Keratinocyte (primary cell): ENCODE measurements at regions not wholly inside any gene's neighbourhood (a gene's known extent, or its start where the extent isn't known, plus 50 kb on each side); places are given as distances from the start of the nearest gene placed in this dataset.

Experiments
- DNase-seq: peaks from one replicate; pipeline ENCODE4 v3.0.0-alpha.2; 2011; ENCODE audit warnings: low read depth, missing footprints, low spot score
- FAIRE-seq: peaks from 2 replicates; lab custom pipeline; 2011; peaks lifted over from hg19 to GRCh38; lab: Jason Lieb, UNC
- H2AFZ ChIP-seq: 2 replicates; pipeline ENCODE4 v1.6.0; 2012; ENCODE audit warnings: low read length, control low read depth, inconsistent platforms; ENCODE audit not compliant: control insufficient read depth
- H3K27ac ChIP-seq: 2 replicates; pipeline ENCODE4 v1.5.1; 2011; ENCODE audit warnings: low read length; ENCODE audit not compliant: control insufficient read depth, insufficient read depth
- H3K27me3 ChIP-seq: 3 replicates; pipeline ENCODE4 v1.6.0; 2011; ENCODE audit warnings: low read length; ENCODE audit not compliant: control insufficient read depth, insufficient read depth; ENCODE audit errors: extremely low read depth
- H3K36me3 ChIP-seq, 2 experiments: 2 replicates in 1 of 2; 3 replicates in 1 of 2; pipeline ENCODE4 v1.5.1; 2011; ENCODE audit warnings: low read length in 2 of 2, mild to moderate bottlenecking in 1 of 2; ENCODE audit not compliant: control insufficient read depth in 2 of 2, insufficient read depth in 2 of 2; ENCODE audit errors: extremely low read depth in 1 of 2
- H3K4me1 ChIP-seq: 3 replicates; pipeline ENCODE4 v1.5.1; 2011; ENCODE audit warnings: low read length; ENCODE audit not compliant: control insufficient read depth, insufficient read depth; ENCODE audit errors: extremely low read depth
- H3K4me2 ChIP-seq: 3 replicates; pipeline ENCODE4 v1.6.0; 2011; ENCODE audit warnings: low read depth, low read length; ENCODE audit not compliant: control insufficient read depth, insufficient read depth; ENCODE audit errors: extremely low read depth
- H3K4me3 ChIP-seq, 3 experiments: fragments of 200-600 bp in 1 of 3; sonication (generic) in 1 of 3; 2 replicates in 2 of 3; 3 replicates in 1 of 3; pipeline ENCODE4 v1.5.1; 2011 to 2016; ENCODE audit warnings: low read length in 3 of 3, mild to moderate bottlenecking in 3 of 3, control low read depth in 2 of 3, inconsistent platforms in 1 of 3, low read depth in 1 of 3, mixed read lengths in 1 of 3, mixed run types in 1 of 3, moderate library complexity in 1 of 3; ENCODE audit not compliant: control insufficient read depth in 2 of 3, insufficient read depth in 2 of 3; ENCODE audit errors: extremely low read depth in 1 of 3
- H3K79me2 ChIP-seq: 2 replicates; pipeline ENCODE4 v1.6.0; 2012; ENCODE audit warnings: low read length; ENCODE audit not compliant: control insufficient read depth, insufficient read depth
- H3K9ac ChIP-seq: 3 replicates; pipeline ENCODE4 v1.6.0; 2011; ENCODE audit warnings: low read length; ENCODE audit not compliant: control insufficient read depth, insufficient read depth; ENCODE audit errors: extremely low read depth
- H3K9me1 ChIP-seq: 3 replicates; pipeline ENCODE4 v1.6.0; 2011; ENCODE audit warnings: low read length; ENCODE audit not compliant: control insufficient read depth, insufficient read depth; ENCODE audit errors: extremely low read depth
- H3K9me3 ChIP-seq: 2 replicates; pipeline ENCODE4 v1.5.1; 2012; ENCODE audit warnings: low read depth, low read length; ENCODE audit not compliant: control insufficient read depth
- H4K20me1 ChIP-seq: 3 replicates; pipeline ENCODE4 v1.6.0; 2011; ENCODE audit warnings: low read length; ENCODE audit not compliant: control insufficient read depth, insufficient read depth; ENCODE audit errors: extremely low read depth
- EZH2 ChIP-seq: IDR thresholded peaks from one replicate; pipeline ENCODE4 v1.6.1; 2012; ENCODE audit warnings: inconsistent platforms, mild to moderate bottlenecking, low read length, moderate library complexity
- dilution Hi-C: fragments of 300-500 bp; cut with MboI; formaldehyde crosslinking; loops from one replicate; pipeline ENCODE4 v1.7.0; 2020; ENCODE audit warnings: low sequenced_read_pairs; ENCODE audit not compliant: extremely low pct_ligation_motif_present
- TF ChIP-seq, protein P1 (sequence below), 3 experiments: IDR thresholded peaks in 1 of 3; conservative IDR thresholded peaks in 1 of 3; optimal IDR thresholded peaks in 1 of 3; 2 replicates in 2 of 3; 3 replicates in 1 of 3; pipeline versions ENCODE3 to v1.5.1; 2011; ENCODE audit warnings: low read length in 3 of 3, mild to moderate bottlenecking in 3 of 3, moderate library complexity in 2 of 3, control low read depth in 1 of 3, inconsistent platforms in 1 of 3; ENCODE audit not compliant: insufficient read depth in 2 of 3; ENCODE audit errors: extremely low read depth in 1 of 3

- Histone ChIP-seq H3K79me2 (no peaks in the 10 kb centered on the region), H3K27ac (no peak overlapping the region), H2AFZ (no peak overlapping the region), H3K27me3 (no peaks in the 10 kb centered on the region), H3K9me1 (no peaks in the 10 kb centered on the region), H3K4me1 (no peaks in the 10 kb centered on the region), H3K4me2 (no peak overlapping the region), H3K9ac (no peak overlapping the region), H4K20me1 (no peaks in the 10 kb centered on the region), H3K9me3 (no peaks in the 10 kb centered on the region), H3K36me3 (no peaks in the 10 kb centered on the region), H3K4me3 (no peak overlapping the region)
- TF ChIP-seq, protein P1, sequence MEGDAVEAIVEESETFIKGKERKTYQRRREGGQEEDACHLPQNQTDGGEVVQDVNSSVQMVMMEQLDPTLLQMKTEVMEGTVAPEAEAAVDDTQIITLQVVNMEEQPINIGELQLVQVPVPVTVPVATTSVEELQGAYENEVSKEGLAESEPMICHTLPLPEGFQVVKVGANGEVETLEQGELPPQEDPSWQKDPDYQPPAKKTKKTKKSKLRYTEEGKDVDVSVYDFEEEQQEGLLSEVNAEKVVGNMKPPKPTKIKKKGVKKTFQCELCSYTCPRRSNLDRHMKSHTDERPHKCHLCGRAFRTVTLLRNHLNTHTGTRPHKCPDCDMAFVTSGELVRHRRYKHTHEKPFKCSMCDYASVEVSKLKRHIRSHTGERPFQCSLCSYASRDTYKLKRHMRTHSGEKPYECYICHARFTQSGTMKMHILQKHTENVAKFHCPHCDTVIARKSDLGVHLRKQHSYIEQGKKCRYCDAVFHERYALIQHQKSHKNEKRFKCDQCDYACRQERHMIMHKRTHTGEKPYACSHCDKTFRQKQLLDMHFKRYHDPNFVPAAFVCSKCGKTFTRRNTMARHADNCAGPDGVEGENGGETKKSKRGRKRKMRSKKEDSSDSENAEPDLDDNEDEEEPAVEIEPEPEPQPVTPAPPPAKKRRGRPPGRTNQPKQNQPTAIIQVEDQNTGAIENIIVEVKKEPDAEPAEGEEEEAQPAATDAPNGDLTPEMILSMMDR (optimal IDR thresholded peaks at IDR 0.05 in 1 of 3, IDR thresholded peaks at IDR 0.05 in 1 of 3, conservative IDR thresholded peaks at IDR 0.05 in 1 of 3; ENCODE audit: extremely low read depth in 1 of 3, insufficient read depth in 2 of 3, low read length in 3 of 3), result no peak
- no peak for TF ChIP-seq EZH2
- DNase-seq, result no peak
- FAIRE-seq, result no peak
- dilution Hi-C loops, result no loop called here
Measured at GRCh38 chr16:17945080-17945601, 391.4 kb downstream of the NPIPA8 start.

GRCh38 chr16:17944345-17944744 lies 392.2 kb downstream of the NPIPA8 start:
- no peaks in the 10 kb centered on the region for H4K20me1 ChIP-seq
- H3K27ac ChIP-seq, result no peak overlapping the region
- no peaks in the 10 kb centered on the region for H3K9me3 ChIP-seq
- no peak overlapping the region for H3K4me3 ChIP-seq
- no peak for TF ChIP-seq EZH2
- TF ChIP-seq, protein P1 (optimal IDR thresholded peaks at IDR 0.05 in 1 of 3, IDR thresholded peaks at IDR 0.05 in 1 of 3, conservative IDR thresholded peaks at IDR 0.05 in 1 of 3; ENCODE audit: extremely low read depth in 1 of 3, insufficient read depth in 2 of 3, low read length in 3 of 3), result no peak
- no peak overlapping the region for H2AFZ ChIP-seq
- dilution Hi-C loops, result no loop called here
- no peaks in the 10 kb centered on the region for H3K4me1 ChIP-seq
- no peaks in the 10 kb centered on the region for H3K9me1 ChIP-seq
- no peaks in the 10 kb centered on the region for H3K27me3 ChIP-seq
- no peaks in the 10 kb centered on the region for H3K36me3 ChIP-seq
- no peak overlapping the region for H3K9ac ChIP-seq
- DNase-seq (no peak), FAIRE-seq (no peak)
- no peaks in the 10 kb centered on the region for H3K79me2 ChIP-seq
- H3K4me2 ChIP-seq, result no peak overlapping the region
